ENCODE measurements at regions not wholly inside any gene's neighbourhood (a gene's known extent, or its start where the extent isn't known, plus 50 kb on each side); places are given as distances from the start of the nearest gene placed in this dataset.

DNA sequence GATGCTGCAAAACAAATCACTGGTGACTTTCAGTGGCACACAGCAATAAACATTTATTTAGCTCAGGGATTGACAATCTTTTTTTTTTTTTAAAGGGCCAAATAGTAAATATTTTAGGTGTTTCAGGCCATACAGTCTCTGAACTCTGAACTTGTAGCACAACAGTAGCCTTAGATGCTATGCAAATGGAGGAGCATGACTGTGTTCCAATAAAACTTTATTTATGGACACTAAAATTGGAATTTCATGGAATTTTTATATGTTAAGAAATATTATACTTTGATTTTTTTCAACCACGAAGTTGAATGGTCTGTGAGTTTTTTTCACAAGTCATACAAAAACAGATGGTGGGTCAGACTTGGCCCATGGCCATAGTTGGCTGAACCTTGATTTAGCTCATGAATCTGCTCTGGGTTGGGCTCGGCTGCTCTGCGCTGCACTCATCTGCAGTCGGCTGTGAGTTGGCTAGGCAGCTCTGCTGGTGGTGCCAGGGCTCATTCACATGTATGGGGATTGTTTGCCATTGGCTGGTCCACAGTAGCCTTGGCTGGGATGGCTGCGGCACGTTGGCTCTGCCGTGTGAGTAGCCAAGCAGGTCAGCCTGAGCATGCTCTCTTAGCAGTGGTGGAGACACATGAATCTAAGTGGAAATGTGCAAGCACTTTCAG is 231.7 kb upstream of the PGRMC2 start:
- H3K9me3 Mint-ChIP-seq (ENCODE audit: insufficient read depth) = no peaks in the 10 kb centered on the region
- no peak for ATAC-seq (ENCODE audit: low read depth)
- peaks cover 0 to 2% (median 0%) of the 10 kb centered on the region in 3 donors for H3K9me3 ChIP-seq (ENCODE audit: control extremely low read depth in 1 of 3, control insufficient read depth in 2 of 3, insufficient read depth in 1 of 3, low read length in 2 of 3)
- intact Hi-C loops (cut with micrococcal nuclease) = no loop called here
- TF ChIP-seq EZH2 (IDR thresholded peaks at IDR 0.05; ENCODE audit: borderline replicate concordance, insufficient read depth, low read depth, low read length, poor library complexity, severe bottlenecking) (no peak), CTCF (IDR thresholded peaks at IDR 0.05) (no peak)
- no peak overlapping the region for H3K4me2 ChIP-seq (replicated peaks; ENCODE audit: low read depth, low read length, poor library complexity, severe bottlenecking)
- CTCF ChIA-PET = no interaction called here
- no peaks in the 10 kb centered on the region for H4K20me1 ChIP-seq (ENCODE audit: control insufficient read depth, insufficient read depth, low read length, poor library complexity, severe bottlenecking)
- H3K27me3 ChIP-seq (replicated peaks in 1 of 4; ENCODE audit: control extremely low read depth in 1 of 4, control insufficient read depth in 3 of 4, insufficient read depth in 4 of 4, low read length in 3 of 4) = no peaks in the 10 kb centered on the region
- H3K27ac ChIP-seq (ENCODE audit: low read length in 2 of 2) = no peak overlapping the region
- no peak for DNase-seq
- no peak overlapping the region for H3K4me3 Mint-ChIP-seq
- H3K9ac ChIP-seq (ENCODE audit: low read length) = no peak overlapping the region
- H3K27me3 Mint-ChIP-seq = peaks cover 14% of the 10 kb centered on the region
- no peak overlapping the region for H2AFZ ChIP-seq (ENCODE audit: insufficient read depth, low read depth, low read length, poor library complexity, severe bottlenecking)
- H3K79me2 ChIP-seq (ENCODE audit: control insufficient read depth, insufficient read depth, low read length) = no peaks in the 10 kb centered on the region
- no peak overlapping the region for H3K27ac Mint-ChIP-seq
- no peak overlapping the region for H3K4me3 ChIP-seq (ENCODE audit: control extremely low read depth in 1 of 5, extremely low read depth in 1 of 5, insufficient read depth in 1 of 5, low read depth in 2 of 5, low read length in 4 of 5)
- POLR2A ChIA-PET = no interaction called here
- no peaks in the 10 kb centered on the region for H3K4me1 Mint-ChIP-seq
- no peaks in the 10 kb centered on the region for H3K36me3 ChIP-seq (replicated peaks in 1 of 2; ENCODE audit: control extremely low read depth in 1 of 2, control insufficient read depth in 1 of 2, extremely low read depth in 1 of 2, insufficient read depth in 2 of 2, low read length in 1 of 2)
- H3K4me1 ChIP-seq (ENCODE audit: control insufficient read depth in 2 of 2, insufficient read depth in 2 of 2, low read length in 2 of 2) = no peaks in the 10 kb centered on the region
- 97% methylated on average over 6 of the region's 7 CpGs for WGBS (ENCODE audit: insufficient coverage)

DNA sequence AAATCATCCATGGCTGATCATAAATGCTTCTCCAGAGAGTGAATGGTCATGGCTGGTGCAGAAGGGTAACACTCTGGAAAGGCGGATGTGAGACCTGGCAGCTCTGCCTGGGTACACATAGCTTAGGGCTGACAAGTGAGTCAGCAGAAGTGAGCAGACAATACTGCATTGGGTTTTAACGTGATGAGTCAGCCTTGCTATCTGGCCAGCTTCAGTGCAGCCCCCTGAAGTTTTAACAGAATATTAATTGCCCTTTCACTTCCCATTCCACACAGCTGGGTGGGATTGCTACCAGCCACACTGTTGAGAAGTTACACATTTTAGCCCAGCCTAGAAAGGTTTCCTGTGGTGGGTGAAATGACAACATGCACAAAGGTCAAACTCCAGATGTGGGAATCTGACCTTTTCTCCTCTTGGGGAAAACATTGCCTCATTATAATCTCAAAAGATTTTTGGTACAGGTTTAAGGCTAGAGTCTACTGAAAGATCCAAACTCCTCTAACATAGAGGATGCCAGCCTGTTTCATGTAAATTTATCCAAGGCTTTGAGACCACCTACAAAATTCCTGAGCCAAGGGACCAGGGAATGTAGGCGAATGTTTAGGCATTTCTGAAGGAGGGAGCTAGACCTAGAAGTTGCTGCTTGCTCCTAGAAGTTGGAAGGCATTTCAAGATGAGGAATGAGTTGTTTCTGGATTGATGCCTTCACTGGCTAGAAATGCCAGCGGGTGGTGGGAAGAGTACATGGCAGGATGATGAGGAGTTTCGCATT is 230.3 kb upstream of the PGRMC2 start:
- Histone ChIP-seq H3K9ac (ENCODE audit: low read length) (no peak overlapping the region), H3K4me1 (ENCODE audit: control insufficient read depth in 2 of 2, insufficient read depth in 2 of 2, low read length in 2 of 2) (no peaks in the 10 kb centered on the region), H3K4me2 (replicated peaks; ENCODE audit: low read depth, low read length, poor library complexity, severe bottlenecking) (no peak overlapping the region), H3K36me3 (replicated peaks in 1 of 2; ENCODE audit: control extremely low read depth in 1 of 2, control insufficient read depth in 1 of 2, extremely low read depth in 1 of 2, insufficient read depth in 2 of 2, low read length in 1 of 2) (no peaks in the 10 kb centered on the region), H3K27ac (ENCODE audit: low read length in 2 of 2) (no peak overlapping the region), H3K79me2 (ENCODE audit: control insufficient read depth, insufficient read depth, low read length) (no peaks in the 10 kb centered on the region), H3K27me3 (replicated peaks in 1 of 4; ENCODE audit: control extremely low read depth in 1 of 4, control insufficient read depth in 3 of 4, insufficient read depth in 4 of 4, low read length in 3 of 4) (no peaks in the 10 kb centered on the region), H3K9me3 (ENCODE audit: control extremely low read depth in 1 of 3, control insufficient read depth in 2 of 3, insufficient read depth in 1 of 3, low read length in 2 of 3) (peaks cover 0 to 2% (median 0%) of the 10 kb centered on the region in 3 donors), H2AFZ (ENCODE audit: insufficient read depth, low read depth, low read length, poor library complexity, severe bottlenecking) (no peak overlapping the region), H3K4me3 (ENCODE audit: control extremely low read depth in 1 of 5, extremely low read depth in 1 of 5, insufficient read depth in 1 of 5, low read depth in 2 of 5, low read length in 4 of 5) (no peak overlapping the region), H4K20me1 (ENCODE audit: control insufficient read depth, insufficient read depth, low read length, poor library complexity, severe bottlenecking) (no peaks in the 10 kb centered on the region)
- H3K4me3 Mint-ChIP-seq = no peak overlapping the region
- DNase-seq = no peak
- no peak overlapping the region for H3K27ac Mint-ChIP-seq
- ChIA-PET CTCF (no interaction called here), POLR2A (no interaction called here)
- WGBS (ENCODE audit: insufficient coverage) = 14% methylated on average over 1 of the region's 5 CpGs
- H3K4me1 Mint-ChIP-seq = no peaks in the 10 kb centered on the region
- H3K27me3 Mint-ChIP-seq = peaks cover 15% of the 10 kb centered on the region
- ATAC-seq (ENCODE audit: low read depth) = no peak
- no peak for TF ChIP-seq CTCF (IDR thresholded peaks at IDR 0.05)
- TF ChIP-seq EZH2 (IDR thresholded peaks at IDR 0.05; ENCODE audit: borderline replicate concordance, insufficient read depth, low read depth, low read length, poor library complexity, severe bottlenecking) = no peak
- H3K9me3 Mint-ChIP-seq (ENCODE audit: insufficient read depth) = no peaks in the 10 kb centered on the region
- intact Hi-C loops (cut with micrococcal nuclease) = no loop called here
